ENCODE measurements at regions not wholly inside any gene's neighbourhood (a gene's known extent, or its start where the extent isn't known, plus 50 kb on each side); places are given as distances from the start of the nearest gene placed in this dataset.

DNA sequence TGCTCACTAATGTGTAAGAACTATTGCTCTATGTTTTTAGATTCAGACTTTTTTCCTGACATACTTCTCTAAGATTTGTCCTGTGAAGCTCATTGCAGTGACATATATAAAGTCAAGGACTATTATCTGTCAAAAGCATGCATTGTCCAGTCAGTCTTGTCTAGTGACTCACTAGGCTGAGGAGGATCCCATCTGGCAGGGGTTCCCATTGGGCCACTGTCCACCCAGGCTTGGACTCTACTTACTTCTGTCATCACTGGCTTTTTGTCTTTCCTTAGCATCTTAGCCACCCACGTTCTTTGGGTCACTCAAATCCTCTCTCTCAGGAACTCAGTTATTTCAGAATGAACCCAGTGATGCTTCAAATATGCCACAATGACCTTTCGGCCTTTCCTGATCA, 132.6 kb upstream of the NABP1 start:
- no peak for TF ChIP-seq CTCF (conservative IDR thresholded peaks at IDR 0.05 in 1 of 2, IDR thresholded peaks at IDR 0.05 in 1 of 2; ENCODE audit: low read depth in 1 of 2, low read length in 2 of 2)
- TF ChIP-seq EZH2 (IDR thresholded peaks at IDR 0.05; ENCODE audit: low read length, missing control alignments): no peak
